ENCODE measurements at regions not wholly inside any gene's neighbourhood (a gene's known extent, or its start where the extent isn't known, plus 50 kb on each side); places are given as distances from the start of the nearest gene placed in this dataset.
A peak's percentile ranks its signal among the peaks of the same experiment; 100 is the strongest.

GRCh38 chr2:239756790-239757760, 268.1 kb downstream of the NDUFA10 start:
- H3K27ac Mint-ChIP-seq, result no peak overlapping the region
- Histone ChIP-seq H3K27ac (ENCODE audit: low read length) (no peak overlapping the region), H3K4me1 (ENCODE audit: control insufficient read depth, insufficient read depth, low read length) (peaks cover 2% of the 10 kb centered on the region), H3K27me3 (ENCODE audit: control insufficient read depth, insufficient read depth, low read length) (no peaks in the 10 kb centered on the region), H3K4me3 (ENCODE audit: low read length) (no peak overlapping the region), H3K36me3 (ENCODE audit: control insufficient read depth, insufficient read depth, low read length) (no peaks in the 10 kb centered on the region), H3K9me3 (ENCODE audit: control insufficient read depth, insufficient read depth, low read length) (peaks cover 5% of the 10 kb centered on the region)
- TF ChIP-seq, protein P1, sequence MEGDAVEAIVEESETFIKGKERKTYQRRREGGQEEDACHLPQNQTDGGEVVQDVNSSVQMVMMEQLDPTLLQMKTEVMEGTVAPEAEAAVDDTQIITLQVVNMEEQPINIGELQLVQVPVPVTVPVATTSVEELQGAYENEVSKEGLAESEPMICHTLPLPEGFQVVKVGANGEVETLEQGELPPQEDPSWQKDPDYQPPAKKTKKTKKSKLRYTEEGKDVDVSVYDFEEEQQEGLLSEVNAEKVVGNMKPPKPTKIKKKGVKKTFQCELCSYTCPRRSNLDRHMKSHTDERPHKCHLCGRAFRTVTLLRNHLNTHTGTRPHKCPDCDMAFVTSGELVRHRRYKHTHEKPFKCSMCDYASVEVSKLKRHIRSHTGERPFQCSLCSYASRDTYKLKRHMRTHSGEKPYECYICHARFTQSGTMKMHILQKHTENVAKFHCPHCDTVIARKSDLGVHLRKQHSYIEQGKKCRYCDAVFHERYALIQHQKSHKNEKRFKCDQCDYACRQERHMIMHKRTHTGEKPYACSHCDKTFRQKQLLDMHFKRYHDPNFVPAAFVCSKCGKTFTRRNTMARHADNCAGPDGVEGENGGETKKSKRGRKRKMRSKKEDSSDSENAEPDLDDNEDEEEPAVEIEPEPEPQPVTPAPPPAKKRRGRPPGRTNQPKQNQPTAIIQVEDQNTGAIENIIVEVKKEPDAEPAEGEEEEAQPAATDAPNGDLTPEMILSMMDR (IDR thresholded peaks at IDR 0.05), result no peak
- intact Hi-C loops (cut with micrococcal nuclease), result no loop called here
- ATAC-seq (no peak), DNase-seq (peak in 1 of 2 donors; percentile 37)
- WGBS (ENCODE audit: insufficient coverage), result 52% methylated on average over 31 of the region's 31 CpGs
- H3K4me1 Mint-ChIP-seq, result peaks cover 0 to 5% of the 10 kb centered on the region in 2 donors
- no peaks in the 10 kb centered on the region for H3K9me3 Mint-ChIP-seq
- no peak overlapping the region for H3K4me3 Mint-ChIP-seq
- H3K27me3 Mint-ChIP-seq (ENCODE audit: low read depth in 2 of 2), result peaks cover 0 to 15% of the 10 kb centered on the region in 2 donors
- H3K36me3 Mint-ChIP-seq, result no peaks in the 10 kb centered on the region

- Mint-ChIP-seq H3K27ac (no peak overlapping the region), H3K27me3 (ENCODE audit: low read depth in 2 of 2) (peaks cover 0 to 15% of the 10 kb centered on the region in 2 donors), H3K36me3 (no peaks in the 10 kb centered on the region), H3K4me1 (peaks cover 0 to 12% of the 10 kb centered on the region in 2 donors), H3K9me3 (no peaks in the 10 kb centered on the region), H3K4me3 (no peak overlapping the region)
- WGBS (ENCODE audit: insufficient coverage), result 84% methylated on average over 10 of the region's 10 CpGs
- TF ChIP-seq, protein P1 (IDR thresholded peaks at IDR 0.05), result no peak
- DNase-seq (no peak), ATAC-seq (no peak)
- H3K36me3 ChIP-seq (ENCODE audit: control insufficient read depth, insufficient read depth, low read length), result no peaks in the 10 kb centered on the region
- peaks cover 11% of the 10 kb centered on the region for H3K4me1 ChIP-seq (ENCODE audit: control insufficient read depth, insufficient read depth, low read length)
- intact Hi-C loops (cut with micrococcal nuclease), result no loop called here
- no peak overlapping the region for H3K4me3 ChIP-seq (ENCODE audit: low read length)
- H3K27ac ChIP-seq (ENCODE audit: low read length), result no peak overlapping the region
- H3K27me3 ChIP-seq (ENCODE audit: control insufficient read depth, insufficient read depth, low read length), result no peaks in the 10 kb centered on the region
- H3K9me3 ChIP-seq (ENCODE audit: control insufficient read depth, insufficient read depth, low read length), result peaks cover 5% of the 10 kb centered on the region
These were observed 268.9 kb downstream of the NDUFA10 start for GRCh38 chr2:239756031-239756789.

DNA sequence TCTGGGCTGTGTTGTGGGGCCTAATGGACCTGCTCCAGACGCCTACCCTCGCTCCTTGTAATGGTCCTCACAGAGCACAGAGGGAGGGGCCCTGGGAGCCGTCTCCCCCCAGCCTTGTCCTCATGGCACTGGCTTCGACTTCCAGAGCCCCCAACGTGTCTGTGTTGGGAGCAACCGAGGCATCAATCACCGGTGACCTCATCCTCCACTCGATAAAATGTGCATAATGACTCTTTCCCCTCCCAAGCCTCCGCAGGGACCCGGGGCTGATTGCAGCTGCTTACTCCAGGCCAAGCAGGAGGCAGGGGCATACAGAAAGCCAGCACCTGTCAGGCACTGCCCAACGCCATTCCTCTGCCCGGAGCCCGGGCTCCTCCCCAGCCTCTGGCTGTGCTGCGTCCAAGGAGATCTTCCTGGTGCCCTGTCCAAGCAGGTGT, 271.7 kb downstream of the NDUFA10 start:
- DNase-seq, result no peak
- H3K9me3 ChIP-seq (ENCODE audit: control insufficient read depth, insufficient read depth, low read length), result no peaks in the 10 kb centered on the region
- H3K4me3 ChIP-seq (ENCODE audit: low read length), result no peak overlapping the region
- TF ChIP-seq, protein P1 (IDR thresholded peaks at IDR 0.05), result no peak
- no peak for ATAC-seq
- no peak overlapping the region for H3K27ac ChIP-seq (ENCODE audit: low read length)
- H3K9me3 Mint-ChIP-seq, result no peaks in the 10 kb centered on the region
- no peaks in the 10 kb centered on the region for H3K27me3 ChIP-seq (ENCODE audit: control insufficient read depth, insufficient read depth, low read length)
- no peaks in the 10 kb centered on the region for H3K36me3 ChIP-seq (ENCODE audit: control insufficient read depth, insufficient read depth, low read length)
- H3K4me1 ChIP-seq (ENCODE audit: control insufficient read depth, insufficient read depth, low read length), result peaks cover 12% of the 10 kb centered on the region
- intact Hi-C loops (cut with micrococcal nuclease), result no loop called here
- peaks cover 0 to 12% of the 10 kb centered on the region in 2 donors for H3K27me3 Mint-ChIP-seq (ENCODE audit: low read depth in 2 of 2)
- 93% methylated on average over 14 of the region's 14 CpGs for WGBS (ENCODE audit: insufficient coverage)
- H3K36me3 Mint-ChIP-seq, result no peaks in the 10 kb centered on the region
- peaks cover 0 to 12% of the 10 kb centered on the region in 2 donors for H3K4me1 Mint-ChIP-seq
- H3K4me3 Mint-ChIP-seq, result no peak overlapping the region
- H3K27ac Mint-ChIP-seq, result no peak overlapping the region
